NCI-H1417 (cell line): ENCODE measurements at regions not wholly inside any gene's neighbourhood (a gene's known extent, or its start where the extent isn't known, plus 50 kb on each side); places are given as distances from the start of the nearest gene placed in this dataset.

Experiments used
- DNase-seq, 3 experiments: peaks; one replicate each; lab custom pipeline; 2025; lab: John Stamatoyannopoulos, UW

- no peak for DNase-seq
These were observed 54.9 kb downstream of the MAGEB17 start for GRCh38 chrX:16222151-16222550.

- DNase-seq: no peak
These were observed 56.1 kb downstream of the MAGEB17 start for GRCh38 chrX:16223385-16223784.

GRCh38 chrX:16239211-16239610 lies 71.9 kb downstream of the MAGEB17 start:
- DNase-seq: no peak

- no peak for DNase-seq
These were observed 73.1 kb downstream of the MAGEB17 start for GRCh38 chrX:16240231-16240905.

- DNase-seq: no peak
These were observed 73.7 kb downstream of the MAGEB17 start for GRCh38 chrX:16240968-16241367.

- DNase-seq: no peak
These were observed 83.0 kb downstream of the MAGEB17 start for GRCh38 chrX:16250296-16250695.

- no peak for DNase-seq
These were observed 84.5 kb downstream of the MAGEB17 start for GRCh38 chrX:16251782-16252181.

- no peak for DNase-seq
These were observed 91.6 kb downstream of the MAGEB17 start for GRCh38 chrX:16258882-16259281.

GRCh38 chrX:16267431-16267830 lies 100.2 kb downstream of the MAGEB17 start:
- no peak for DNase-seq

GRCh38 chrX:16268206-16268605 lies 100.9 kb downstream of the MAGEB17 start:
- DNase-seq: no peak

- no peak for DNase-seq
These were observed 111.6 kb downstream of the MAGEB17 start for GRCh38 chrX:16278927-16279326.

GRCh38 chrX:16282209-16282608 lies 114.9 kb downstream of the MAGEB17 start:
- DNase-seq: peak in 1 of 3 experiments; percentile 21

- DNase-seq: no peak
These were observed 117.6 kb downstream of the MAGEB17 start for GRCh38 chrX:16284842-16285241.

GRCh38 chrX:16290997-16291396 lies 123.7 kb downstream of the MAGEB17 start:
- DNase-seq: no peak

GRCh38 chrX:16300831-16301230 lies 133.6 kb downstream of the MAGEB17 start:
- peak in 1 of 3 experiments; percentile 13 for DNase-seq

- no peak for DNase-seq
These were observed 137.5 kb downstream of the MAGEB17 start for GRCh38 chrX:16304751-16305150.

GRCh38 chrX:16305187-16305586 lies 137.9 kb downstream of the MAGEB17 start:
- no peak for DNase-seq

- DNase-seq: no peak
These were observed 140.7 kb downstream of the MAGEB17 start for GRCh38 chrX:16307950-16308349.

GRCh38 chrX:16308773-16309172 lies 141.5 kb downstream of the MAGEB17 start:
- no peak for DNase-seq

- DNase-seq: no peak
These were observed 143.0 kb downstream of the MAGEB17 start for GRCh38 chrX:16310326-16310725.

- DNase-seq: no peak
These were observed 144.4 kb downstream of the MAGEB17 start for GRCh38 chrX:16311671-16312070.

- DNase-seq: no peak
These were observed 145.7 kb downstream of the MAGEB17 start for GRCh38 chrX:16312761-16313623.

- no peak for DNase-seq
These were observed 149.1 kb downstream of the MAGEB17 start for GRCh38 chrX:16316331-16316730.
